ENCODE measurements at regions not wholly inside any gene's neighbourhood (a gene's known extent, or its start where the extent isn't known, plus 50 kb on each side); places are given as distances from the start of the nearest gene placed in this dataset.
A peak's percentile ranks its signal among the peaks of the same experiment; 100 is the strongest.

DNA sequence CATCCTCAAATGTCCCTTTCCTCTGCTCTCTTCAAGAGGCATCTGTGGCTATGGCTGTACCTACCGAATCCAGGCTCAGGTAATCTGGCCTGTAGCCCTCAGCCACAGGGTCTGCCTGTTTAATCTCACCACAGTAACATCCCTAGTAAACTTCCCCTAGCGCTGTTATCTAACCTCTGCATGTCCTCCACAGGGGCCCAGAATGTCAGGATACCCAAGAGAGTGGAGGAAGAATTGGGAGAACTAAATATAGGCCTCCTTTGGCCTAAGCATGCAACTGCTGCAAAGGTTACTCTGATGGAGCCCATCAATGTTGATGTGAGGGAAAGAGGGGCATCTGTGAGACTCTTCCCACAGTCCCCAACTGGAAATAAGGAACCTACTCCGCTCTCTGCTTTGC is 63.2 kb upstream of the IFNG-AS1 start:
- TF ChIP-seq, protein P1, sequence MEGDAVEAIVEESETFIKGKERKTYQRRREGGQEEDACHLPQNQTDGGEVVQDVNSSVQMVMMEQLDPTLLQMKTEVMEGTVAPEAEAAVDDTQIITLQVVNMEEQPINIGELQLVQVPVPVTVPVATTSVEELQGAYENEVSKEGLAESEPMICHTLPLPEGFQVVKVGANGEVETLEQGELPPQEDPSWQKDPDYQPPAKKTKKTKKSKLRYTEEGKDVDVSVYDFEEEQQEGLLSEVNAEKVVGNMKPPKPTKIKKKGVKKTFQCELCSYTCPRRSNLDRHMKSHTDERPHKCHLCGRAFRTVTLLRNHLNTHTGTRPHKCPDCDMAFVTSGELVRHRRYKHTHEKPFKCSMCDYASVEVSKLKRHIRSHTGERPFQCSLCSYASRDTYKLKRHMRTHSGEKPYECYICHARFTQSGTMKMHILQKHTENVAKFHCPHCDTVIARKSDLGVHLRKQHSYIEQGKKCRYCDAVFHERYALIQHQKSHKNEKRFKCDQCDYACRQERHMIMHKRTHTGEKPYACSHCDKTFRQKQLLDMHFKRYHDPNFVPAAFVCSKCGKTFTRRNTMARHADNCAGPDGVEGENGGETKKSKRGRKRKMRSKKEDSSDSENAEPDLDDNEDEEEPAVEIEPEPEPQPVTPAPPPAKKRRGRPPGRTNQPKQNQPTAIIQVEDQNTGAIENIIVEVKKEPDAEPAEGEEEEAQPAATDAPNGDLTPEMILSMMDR (IDR thresholded peaks at IDR 0.05; ENCODE audit: insufficient read depth, low read depth, low read length, missing control alignments) = no peak
- DNase-seq (ENCODE audit: low read depth) = no peak
- H3K4me3 ChIP-seq (ENCODE audit: low read depth, low read length) = no peak overlapping the region

DNA sequence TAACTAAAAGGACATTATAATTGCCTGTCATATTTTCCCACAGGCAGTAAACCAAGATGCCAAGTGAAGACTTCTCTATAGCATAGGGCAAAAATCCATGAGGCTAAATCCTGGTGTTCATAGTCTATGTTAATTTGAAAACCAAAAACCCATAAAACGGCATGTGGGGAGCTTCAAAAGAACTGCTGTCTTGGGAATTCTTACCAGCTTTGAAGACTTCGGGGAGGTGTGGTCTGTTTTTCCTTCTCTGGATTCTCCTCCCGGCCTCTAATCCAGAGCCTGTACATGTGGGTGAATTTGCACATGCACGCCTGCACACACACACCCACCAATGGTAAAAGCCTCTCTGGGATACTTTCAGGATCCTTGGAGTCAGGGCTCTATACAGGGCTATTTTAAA is 61.9 kb upstream of the IFNG-AS1 start:
- TF ChIP-seq, protein P1 (IDR thresholded peaks at IDR 0.05; ENCODE audit: insufficient read depth, low read depth, low read length, missing control alignments) = no peak
- no peak for DNase-seq (ENCODE audit: low read depth)
- no peak overlapping the region for H3K4me3 ChIP-seq (ENCODE audit: low read depth, low read length)

DNA sequence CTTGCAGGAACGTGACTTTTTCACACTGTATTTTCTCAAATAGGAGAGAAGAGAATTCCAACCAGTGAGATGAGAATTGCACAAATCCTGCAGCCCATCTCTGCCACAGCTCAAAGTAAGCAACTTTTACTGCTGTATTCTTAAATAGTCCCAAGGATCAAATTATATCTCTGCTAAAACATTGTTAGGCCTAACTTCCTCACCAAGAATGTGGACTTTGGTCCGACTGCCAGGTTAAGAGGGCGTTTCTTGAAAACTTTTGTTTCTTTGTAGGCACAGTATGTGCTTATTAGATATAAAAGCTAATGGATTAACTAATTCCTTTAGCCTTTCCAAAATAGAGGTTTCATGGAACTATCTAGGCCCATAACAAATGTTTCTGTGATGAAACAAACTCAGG is 61.4 kb upstream of the IFNG-AS1 start:
- TF ChIP-seq, protein P1 (IDR thresholded peaks at IDR 0.05; ENCODE audit: insufficient read depth, low read depth, low read length, missing control alignments) = no peak
- H3K4me3 ChIP-seq (ENCODE audit: low read depth, low read length) = no peak overlapping the region
- DNase-seq (ENCODE audit: low read depth) = no peak

DNA sequence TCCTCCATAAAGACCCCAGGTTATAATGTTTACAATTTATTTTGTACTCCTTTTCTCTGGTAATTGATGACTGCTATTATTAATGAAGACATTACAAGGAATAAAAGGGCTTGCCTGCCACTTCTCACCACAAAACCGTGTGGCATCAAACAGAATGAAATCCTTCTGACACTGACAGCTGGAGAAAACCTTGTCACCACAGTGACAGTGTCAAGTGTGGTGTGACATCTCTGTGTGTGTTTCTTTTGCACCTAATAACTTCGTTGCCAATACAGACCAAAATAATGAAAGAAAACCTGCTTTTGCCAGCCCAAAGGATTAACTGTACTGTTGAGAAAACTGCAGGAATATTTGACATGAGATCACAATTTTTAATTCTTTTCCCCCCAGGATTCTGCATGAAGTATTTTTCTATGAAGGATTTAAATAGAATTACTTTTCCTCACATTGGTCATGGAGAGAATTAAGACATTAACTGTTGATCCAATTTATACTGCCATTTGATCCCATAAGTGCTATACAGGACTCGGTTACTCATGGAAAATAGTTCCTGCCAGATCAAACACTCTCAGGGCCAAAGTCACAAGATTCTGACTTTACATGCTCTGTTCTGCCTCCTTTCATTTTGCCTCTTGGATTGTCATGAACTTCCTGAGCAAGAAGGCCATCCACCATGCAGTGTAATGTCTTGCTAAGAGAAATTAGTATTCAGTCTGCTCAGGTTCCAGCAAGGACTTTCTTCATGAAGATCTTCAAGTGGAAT is 60.4 kb upstream of the IFNG-AS1 start:
- TF ChIP-seq, protein P1 (IDR thresholded peaks at IDR 0.05; ENCODE audit: insufficient read depth, low read depth, low read length, missing control alignments) = no peak
- no peak for DNase-seq (ENCODE audit: low read depth)

DNA sequence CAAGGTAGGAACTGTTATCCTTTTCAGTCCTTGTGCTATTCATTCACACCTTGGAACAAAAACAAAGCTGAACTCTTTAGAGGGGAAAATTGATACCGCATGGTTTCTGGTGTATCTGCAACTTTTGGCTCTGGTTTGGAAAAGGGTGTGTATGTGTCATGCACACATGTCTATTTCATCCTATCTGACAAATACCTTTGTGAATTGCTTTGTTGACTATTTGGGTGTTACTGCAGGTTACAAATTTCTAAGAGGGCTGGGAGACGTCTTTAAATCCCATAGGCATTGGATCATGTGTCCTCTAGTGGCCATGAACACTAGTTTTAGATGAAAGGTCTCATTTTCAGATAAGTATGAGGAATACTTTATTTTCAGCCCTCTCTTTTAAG is 59.9 kb upstream of the IFNG-AS1 start:
- no peak overlapping the region for H3K4me3 ChIP-seq (ENCODE audit: low read depth, low read length)
- TF ChIP-seq, protein P1 (IDR thresholded peaks at IDR 0.05; ENCODE audit: insufficient read depth, low read depth, low read length, missing control alignments) = no peak
- DNase-seq (ENCODE audit: low read depth) = no peak

More for the DNA sequence above, 60.4 kb upstream of the IFNG-AS1 start:
- no peak overlapping the region for H3K4me3 ChIP-seq (ENCODE audit: low read depth, low read length)

DNA sequence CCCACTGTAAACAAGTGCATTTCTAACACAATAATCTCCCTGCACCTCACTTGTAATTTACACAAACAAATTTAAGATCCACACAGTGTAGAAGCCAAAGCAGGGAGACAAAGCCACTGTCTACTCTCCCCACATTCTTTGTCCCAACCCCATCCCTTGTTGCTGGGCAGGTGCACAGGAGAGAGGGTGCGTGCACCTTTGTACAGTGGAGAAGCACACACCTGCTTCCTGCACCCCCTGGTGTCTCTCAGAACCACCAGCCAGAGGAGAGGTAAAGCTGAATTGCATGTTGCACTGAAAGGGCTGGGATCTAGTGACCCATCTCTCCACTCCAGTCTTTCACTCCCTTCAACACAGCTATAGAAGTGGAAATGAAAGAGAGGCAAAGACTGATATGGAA is 51.4 kb upstream of the IFNG-AS1 start:
- TF ChIP-seq, protein P1 (IDR thresholded peaks at IDR 0.05; ENCODE audit: insufficient read depth, low read depth, low read length, missing control alignments) = peak; percentile 8
- no peak overlapping the region for H3K4me3 ChIP-seq (ENCODE audit: low read depth, low read length)
- peak; percentile 25 for DNase-seq (ENCODE audit: low read depth)

Data from GM12865 (cell line).